ENCODE measurements at regions not wholly inside any gene's neighbourhood (a gene's known extent, or its start where the extent isn't known, plus 50 kb on each side); places are given as distances from the start of the nearest gene placed in this dataset.

DNA sequence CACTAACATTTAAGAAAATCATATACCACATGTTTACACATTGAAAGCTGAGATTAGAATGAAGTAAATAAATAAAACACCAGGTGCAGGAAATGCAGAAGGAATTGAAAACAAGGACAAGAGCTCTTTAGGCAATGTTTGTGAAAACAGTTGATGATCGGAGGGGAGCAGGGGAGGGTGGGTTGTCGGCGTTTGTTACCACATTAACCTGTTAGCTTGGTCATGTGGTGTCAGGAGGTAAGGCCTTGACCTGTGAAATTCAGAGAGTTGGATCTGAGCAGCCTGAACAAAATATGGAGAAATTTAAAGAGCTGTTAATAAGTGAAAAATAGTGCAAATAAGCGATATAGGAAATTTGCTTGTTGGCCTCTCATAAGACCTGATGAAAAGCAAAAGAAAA lies 759.9 kb downstream of the PDHA2 start:
- TF ChIP-seq CHD1 (IDR thresholded peaks at IDR 0.05; ENCODE audit: low read depth, low read length) (no peak), CTCF (conservative IDR thresholded peaks at IDR 0.05; ENCODE audit: low read depth, low read length) (no peak), POLR2A (IDR thresholded peaks at IDR 0.05; ENCODE audit: low read depth, low read length) (no peak), MXI1 (IDR thresholded peaks at IDR 0.05; ENCODE audit: borderline replicate concordance, low read depth, low read length) (no peak), RAD21 (IDR thresholded peaks at IDR 0.05; ENCODE audit: low read length) (no peak), MAZ (IDR thresholded peaks at IDR 0.05; ENCODE audit: borderline replicate concordance, low read depth, low read length) (no peak)
